Liver (tissue), 3 donors: ENCODE measurements at regions not wholly inside any gene's neighbourhood (a gene's known extent, or its start where the extent isn't known, plus 50 kb on each side); places are given as distances from the start of the nearest gene placed in this dataset.

Source experiments
- CTCF ChIP-seq: fragments of 150-350 bp; IDR thresholded peaks from 2 replicates; pipeline ENCODE4 v1.5.1; 2017; ENCODE audit warnings: improper control_type of control experiment, low read depth, low read length; ENCODE audit not compliant: missing input control
- EGR1 ChIP-seq, 2 donors: IDR thresholded peaks; 2 replicates each; pipeline ENCODE4 v1.6.1; 2016 to 2018; ENCODE audit warnings: antibody characterized with exemption in 2 of 2, low read depth in 2 of 2
- FOXA1 ChIP-seq: IDR thresholded peaks from 2 replicates; pipeline ENCODE4 v1.6.1; 2016; ENCODE audit warnings: antibody characterized with exemption
- RAD21 ChIP-seq, 2 donors: IDR thresholded peaks; 2 replicates each; pipeline ENCODE4 v1.6.1; 2016; ENCODE audit warnings: antibody characterized with exemption in 2 of 2, mild to moderate bottlenecking in 2 of 2
- YY1 ChIP-seq: IDR thresholded peaks from 2 replicates; pipeline ENCODE4 v1.6.1; 2016; ENCODE audit warnings: antibody characterized with exemption, mild to moderate bottlenecking
- TF ChIP-seq, protein P1 (sequence below): IDR thresholded peaks from 2 replicates; pipeline ENCODE4 v1.6.1; 2016; ENCODE audit warnings: antibody characterized with exemption
- TF ChIP-seq, protein P2 (sequence below): IDR thresholded peaks from 2 replicates; pipeline ENCODE4 v1.6.1; 2016; ENCODE audit warnings: antibody characterized with exemption
- donor health status: healthy.
- donor health status: healthy.

GRCh38 chr6:126873351-126873750, 245.1 kb upstream of the RSPO3 start:
- TF ChIP-seq CTCF: no peak
- TF ChIP-seq YY1: no peak
- TF ChIP-seq, protein P1, sequence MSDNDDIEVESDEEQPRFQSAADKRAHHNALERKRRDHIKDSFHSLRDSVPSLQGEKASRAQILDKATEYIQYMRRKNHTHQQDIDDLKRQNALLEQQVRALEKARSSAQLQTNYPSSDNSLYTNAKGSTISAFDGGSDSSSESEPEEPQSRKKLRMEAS: no peak
- no peak for TF ChIP-seq RAD21 (IDR thresholded peaks at IDR 0.05)
- TF ChIP-seq EGR1 (IDR thresholded peaks at IDR 0.05; ENCODE audit: low read depth in 2 of 2): no peak
- TF ChIP-seq, protein P2, sequence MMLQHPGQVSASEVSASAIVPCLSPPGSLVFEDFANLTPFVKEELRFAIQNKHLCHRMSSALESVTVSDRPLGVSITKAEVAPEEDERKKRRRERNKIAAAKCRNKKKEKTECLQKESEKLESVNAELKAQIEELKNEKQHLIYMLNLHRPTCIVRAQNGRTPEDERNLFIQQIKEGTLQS: no peak
- TF ChIP-seq FOXA1: no peak
